Hematopoietic multipotent progenitor cell treated with erythropoietin and hydrocortisone succinate and interleukin-3 and kit ligand, for 4 days (in vitro differentiated cells): ENCODE measurements at regions not wholly inside any gene's neighbourhood (a gene's known extent, or its start where the extent isn't known, plus 50 kb on each side); places are given as distances from the start of the nearest gene placed in this dataset.

ENCODE experiments used
- DNase-seq: peaks from one replicate; pipeline ENCODE4 v3.0.0-alpha.2; 2015

DNA sequence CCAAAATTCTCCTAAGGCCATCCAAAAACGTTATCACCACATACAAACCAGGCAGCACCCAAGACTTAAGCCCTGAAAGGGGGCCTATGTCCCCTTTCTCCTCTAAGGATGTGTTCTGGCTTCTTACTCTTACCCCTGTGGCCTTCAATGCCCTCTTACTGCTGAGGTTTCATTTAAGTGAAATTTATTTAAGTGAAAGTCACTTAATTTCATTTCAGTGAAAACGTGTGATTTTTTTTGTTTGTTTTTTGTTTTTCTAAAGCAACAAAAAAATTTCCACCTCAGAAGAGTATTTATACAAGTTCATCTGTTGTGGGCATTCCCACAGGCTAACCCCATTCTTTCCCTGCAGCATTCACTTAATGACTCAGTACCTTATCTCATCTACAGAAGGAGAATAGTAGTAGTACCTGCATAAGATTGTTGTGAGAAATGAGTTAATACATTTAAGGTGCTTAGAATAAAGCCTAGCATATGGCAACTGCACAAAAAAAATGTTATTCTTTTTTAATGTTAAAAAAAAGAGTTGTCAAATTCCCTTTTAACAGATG is 220.6 kb downstream of the CHRM3 start:
- no peak for DNase-seq

DNA sequence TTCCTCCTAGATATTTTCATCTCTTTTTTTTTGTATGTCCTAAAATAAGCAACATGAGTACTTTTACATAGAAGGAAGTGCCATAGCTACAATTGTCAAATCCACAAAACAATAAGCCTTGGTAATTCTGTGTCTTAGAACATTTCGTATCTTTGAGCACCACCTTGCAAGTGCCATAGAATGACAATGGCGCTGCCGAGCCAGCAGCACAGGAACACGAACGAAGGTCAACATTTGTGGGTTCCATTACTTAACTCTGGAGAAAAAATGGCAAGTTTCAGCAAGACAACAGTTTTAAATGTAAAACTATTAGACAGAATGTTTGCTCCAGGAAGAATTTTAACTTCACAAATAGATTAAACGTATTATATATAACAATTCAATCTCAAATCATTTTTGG is 222.1 kb downstream of the CHRM3 start:
- no peak for DNase-seq

DNA sequence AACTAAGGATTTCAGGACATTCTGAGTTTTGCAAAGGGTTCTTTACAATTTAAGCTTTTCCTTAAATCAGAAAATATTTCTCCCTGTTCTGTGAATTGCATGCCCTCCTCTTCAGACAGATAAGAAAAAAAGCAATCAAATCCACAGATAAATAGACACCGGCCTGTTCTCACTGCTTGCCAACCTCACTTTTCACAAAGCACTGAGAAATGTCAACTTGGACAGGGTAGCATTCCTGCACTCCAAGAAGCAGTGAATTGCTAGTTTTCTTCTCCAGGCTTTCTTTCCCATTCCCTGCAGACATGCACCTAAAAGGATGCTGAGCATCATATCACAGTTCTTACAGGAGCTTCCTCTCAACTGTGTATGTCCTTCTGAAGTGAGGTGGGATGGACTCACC is 226.0 kb downstream of the CHRM3 start:
- no peak for DNase-seq

DNA sequence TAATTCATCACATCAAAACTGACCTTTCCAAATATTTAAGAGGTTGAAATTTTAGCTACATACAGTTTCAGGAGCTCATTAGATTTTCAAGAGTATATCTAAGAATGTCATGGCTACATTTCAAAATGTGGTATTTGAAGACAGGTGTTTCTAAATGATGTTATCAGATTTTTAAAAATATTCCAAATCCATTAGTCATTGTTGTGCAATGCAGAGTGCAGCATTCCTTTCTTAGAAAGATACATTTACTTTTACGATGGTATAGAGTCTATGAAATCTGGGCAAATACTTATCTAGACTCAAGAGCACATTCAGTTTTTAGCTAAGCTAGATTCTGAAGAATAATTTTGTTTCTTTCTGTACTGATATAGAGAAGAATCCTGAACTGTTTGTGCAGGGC is 230.3 kb downstream of the CHRM3 start:
- DNase-seq, result no peak

DNA sequence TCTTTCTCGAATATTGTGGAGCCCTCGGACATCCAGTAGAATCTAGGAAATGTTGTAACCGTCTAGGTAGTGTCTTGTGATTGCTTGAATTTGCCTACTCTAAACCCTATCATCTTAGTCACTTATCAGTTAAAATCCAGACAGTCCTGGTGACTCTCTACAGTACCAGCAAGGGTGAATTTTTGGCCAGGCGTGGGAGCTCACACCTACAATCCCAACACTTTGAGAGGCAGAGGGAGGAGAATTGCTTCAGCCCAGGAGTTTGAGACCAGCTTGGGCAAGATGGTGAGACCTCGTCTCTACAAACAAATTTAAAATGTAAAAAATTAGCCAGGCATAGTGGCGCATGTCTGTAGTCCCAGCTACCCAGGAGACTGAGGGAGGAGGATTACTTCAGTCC is 230.9 kb downstream of the CHRM3 start:
- DNase-seq, result no peak

DNA sequence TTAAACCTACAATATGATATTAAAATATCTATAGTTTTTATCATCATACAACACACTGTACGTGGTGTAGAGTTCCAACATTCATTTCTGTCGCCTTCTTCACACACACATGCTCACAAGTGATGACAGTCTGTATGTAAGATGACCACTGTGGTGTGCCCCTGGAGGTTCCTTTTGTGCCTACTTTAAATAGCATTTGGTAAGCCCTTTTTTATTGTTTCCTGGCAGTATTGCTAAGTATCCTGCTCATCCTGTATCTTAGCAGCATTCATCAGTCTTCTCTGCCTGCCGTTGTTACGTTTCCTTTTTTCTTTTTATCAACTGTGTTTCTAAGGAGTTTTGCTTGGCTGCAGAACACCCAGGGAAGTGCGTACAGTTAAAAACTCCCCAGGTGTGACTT is 231.4 kb downstream of the CHRM3 start:
- DNase-seq, result no peak

DNA sequence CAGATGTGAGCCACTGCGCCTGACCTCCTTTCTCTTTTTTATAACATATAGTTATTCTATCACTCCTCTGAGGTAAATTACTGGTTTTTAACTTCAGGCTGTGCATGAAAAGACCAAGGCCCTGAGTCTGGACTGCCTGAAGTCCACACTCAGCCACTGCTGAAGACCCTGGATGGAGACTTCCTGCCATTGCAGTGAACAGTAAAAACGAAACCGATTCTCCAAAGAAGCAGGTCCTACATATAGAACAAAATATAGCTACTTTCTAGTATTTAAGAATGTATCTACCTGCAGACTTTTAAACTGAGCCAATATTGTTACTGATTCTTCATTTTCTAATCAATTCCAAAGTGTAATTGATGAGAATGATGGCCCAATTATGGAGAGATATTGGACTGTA is 232.8 kb downstream of the CHRM3 start:
- no peak for DNase-seq

DNA sequence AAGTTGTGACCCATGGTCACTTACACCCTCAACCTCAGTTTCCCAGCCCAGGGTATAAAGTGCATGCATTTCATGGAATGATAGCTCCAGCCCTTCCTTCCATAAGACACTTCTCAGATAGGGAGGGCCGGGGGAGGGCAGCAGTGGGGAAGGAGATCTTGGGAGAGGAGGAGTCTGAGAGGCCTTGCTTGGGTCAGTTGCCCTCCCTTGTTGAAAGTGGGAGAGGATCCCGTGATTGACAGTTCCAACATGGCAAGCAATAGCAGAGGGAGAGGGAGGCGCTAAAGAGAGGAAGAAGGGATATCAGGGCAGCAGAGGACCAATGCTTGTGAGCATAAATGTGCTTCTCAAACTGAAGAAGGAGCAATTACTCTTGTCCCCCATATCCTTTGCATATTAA is 244.4 kb downstream of the CHRM3 start:
- DNase-seq, result no peak

DNA sequence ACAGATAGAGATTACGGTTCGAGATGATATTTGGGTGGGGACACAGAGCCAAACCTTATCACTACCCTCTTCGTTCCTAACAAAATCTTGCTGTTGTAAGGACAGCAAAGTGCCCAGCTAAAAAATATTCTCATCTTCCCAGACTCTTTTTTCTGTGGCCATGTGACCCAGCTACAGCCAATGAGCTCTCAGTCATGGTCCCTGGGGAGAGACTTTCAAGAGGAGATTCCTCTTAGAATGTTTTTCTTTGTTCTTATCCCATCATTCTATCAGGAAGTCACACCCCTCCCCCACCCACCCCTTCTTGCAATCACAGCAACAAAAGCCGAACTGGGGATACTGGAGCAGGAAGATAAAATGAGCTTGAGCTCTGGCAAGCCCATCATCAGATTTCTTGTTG is 247.1 kb downstream of the CHRM3 start:
- DNase-seq, result no peak

DNA sequence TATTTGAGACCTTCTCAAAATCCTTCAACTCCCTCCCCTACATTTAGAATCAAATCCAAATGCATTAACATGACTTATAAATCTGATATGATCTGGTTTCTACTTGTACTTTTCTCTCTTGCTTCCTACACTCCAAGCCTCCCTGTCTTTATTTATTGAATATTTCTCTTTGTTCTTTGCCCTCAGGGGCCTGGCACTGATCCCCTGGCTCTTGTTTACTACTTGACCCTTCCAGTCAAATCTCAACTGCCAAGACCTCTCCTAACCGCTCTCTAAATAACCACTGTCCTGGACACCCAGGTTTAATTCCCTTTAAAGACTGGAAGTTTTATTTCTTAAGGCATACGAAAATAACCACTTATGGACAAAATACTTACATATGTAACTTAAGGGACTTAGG is 248.9 kb downstream of the CHRM3 start:
- no peak for DNase-seq

DNA sequence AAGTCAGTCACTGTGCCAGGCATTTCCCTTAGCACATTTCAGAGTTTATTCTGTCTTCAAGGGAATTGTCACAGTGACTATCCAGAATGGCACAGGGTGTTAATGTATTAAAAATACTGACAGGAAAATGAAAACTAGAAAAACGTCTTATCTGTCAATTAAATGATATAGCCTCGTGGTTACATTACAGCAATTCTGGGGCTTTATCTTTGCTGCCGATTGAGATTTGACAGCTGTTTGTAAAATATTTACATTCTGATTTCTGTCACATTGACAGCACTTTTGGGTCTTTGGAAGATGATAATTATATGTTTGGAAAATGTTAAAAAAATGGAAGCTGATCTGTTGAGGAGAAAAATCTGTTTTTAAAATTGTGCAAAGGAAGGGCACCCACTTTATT is 250.0 kb downstream of the CHRM3 start:
- DNase-seq, result no peak

DNA sequence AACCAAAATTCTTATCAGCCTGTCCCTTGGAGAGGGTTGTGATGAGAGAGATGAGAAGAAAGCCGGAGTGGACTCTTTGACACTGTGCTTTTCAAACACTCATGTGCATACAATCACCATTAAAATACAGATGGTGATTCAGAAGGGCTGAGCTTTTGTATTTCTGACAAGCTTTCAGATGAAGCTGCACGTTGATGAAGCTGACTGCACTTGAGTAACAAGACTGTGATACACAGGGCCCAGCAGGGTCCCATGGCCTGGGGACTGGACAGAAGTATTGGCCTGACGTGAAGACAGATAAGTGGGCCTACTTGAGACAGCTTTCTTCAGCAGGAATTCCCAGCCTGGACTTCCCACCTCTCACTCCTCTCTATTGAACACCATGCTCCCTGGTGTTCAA is 258.2 kb downstream of the CHRM3 start:
- DNase-seq, result no peak

DNA sequence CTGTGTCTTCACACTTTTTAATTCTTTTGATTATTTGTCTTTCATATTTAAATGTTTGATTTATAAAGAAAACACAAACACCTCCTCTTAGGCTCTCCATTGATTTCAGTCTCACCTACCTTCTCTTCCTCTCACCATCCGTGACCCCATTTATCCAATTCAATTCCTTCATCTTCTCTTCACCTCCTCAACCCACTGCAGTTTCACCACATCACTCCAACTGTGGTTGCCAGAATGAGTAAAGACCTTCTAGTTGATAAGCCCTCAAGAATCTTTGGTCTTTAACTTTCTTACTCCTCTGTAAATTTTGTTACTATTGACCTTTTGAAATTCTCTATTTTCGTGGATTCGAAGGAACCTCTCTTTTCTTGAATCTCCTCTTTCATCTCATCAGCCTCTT is 260.7 kb downstream of the CHRM3 start:
- DNase-seq, result no peak

DNA sequence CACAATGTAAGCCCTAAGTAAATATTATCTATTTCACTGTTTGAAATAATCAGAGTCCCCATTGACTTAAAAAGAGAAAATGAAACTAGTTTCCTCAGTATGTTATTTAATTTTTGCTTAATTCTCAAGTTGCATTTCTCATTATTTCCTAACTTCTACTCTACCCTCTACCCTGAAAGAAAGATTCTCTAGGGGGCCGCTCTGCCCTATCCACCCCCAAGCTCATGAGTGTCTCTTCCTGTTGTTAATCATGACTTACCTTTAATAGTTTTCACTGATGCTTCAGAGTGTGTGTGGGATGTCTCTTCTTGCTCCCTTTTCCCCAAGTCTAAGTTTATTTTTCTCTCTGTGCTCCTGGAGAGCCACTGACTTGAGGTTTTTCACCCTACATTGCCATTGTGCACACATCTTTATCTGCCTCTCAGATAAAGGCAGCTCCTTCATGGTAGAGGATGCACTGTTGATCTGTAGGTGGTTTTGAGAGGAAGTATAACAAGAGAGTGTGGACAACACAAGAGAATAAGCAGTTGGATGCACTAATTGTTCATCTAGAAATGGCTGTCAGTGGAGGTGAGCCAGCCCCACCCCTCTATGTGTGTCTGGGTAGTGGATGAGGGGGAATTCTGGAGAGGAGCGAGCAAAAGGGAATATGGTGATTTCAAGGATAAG is 261.7 kb downstream of the CHRM3 start:
- DNase-seq, result no peak

DNA sequence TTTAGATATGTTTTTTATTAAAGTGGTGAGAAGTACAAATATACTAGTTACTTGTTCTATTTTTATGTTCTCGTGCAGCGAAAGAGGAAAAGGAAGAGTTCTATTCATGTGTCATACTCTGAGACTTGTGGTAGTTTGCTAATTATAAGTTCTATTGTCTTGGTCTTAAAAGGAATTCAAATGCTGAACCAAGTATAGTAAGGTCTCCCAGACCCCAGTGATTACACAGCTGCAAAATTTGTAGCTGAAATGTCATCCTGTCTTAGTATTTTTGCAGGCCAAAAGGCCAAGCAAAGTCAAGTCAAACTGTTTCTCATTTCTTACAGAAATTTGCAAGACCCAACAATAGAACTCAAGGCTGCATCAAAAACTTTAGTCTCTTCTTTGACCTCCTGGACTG is 268.7 kb downstream of the CHRM3 start:
- peak; percentile 21 for DNase-seq

DNA sequence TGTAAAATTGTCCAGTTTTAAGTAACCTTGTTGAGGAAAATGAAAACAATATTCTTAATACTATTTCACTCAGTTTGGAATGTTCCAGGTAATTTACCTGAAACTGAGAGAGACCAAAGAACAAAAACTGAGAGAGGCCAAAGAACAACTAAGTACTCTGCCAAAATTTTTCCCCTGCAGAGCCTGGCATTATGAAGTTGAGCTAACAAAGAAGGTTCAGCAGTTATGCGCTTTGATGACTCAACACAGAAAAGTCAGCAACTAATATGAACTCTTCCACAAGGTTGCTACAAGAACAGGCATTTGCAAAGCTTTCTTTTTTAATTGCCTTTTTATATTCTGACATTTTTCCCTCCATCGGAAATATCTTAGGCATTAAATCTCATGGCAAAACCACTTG is 270.9 kb downstream of the CHRM3 start:
- DNase-seq, result no peak

DNA sequence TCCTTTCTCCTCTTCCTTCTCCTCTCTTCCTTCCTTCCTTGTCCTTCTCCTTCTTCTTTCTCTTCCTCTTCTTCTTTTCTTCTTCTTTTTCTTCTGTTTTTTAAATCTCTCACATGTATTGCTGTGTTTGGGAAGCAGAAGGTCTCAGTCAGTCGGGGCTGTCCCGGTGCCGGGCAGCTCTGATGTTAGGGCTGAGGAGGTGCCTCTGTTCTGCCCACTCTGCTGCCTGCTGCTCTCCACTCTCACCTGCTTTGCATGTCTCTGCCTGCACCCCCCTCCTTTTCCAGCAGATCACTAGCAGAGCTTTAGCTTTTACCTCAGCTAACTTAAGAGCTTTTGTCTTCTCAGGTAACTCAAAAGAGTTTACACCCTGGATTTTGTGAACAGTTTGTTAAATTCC is 276.6 kb downstream of the CHRM3 start:
- DNase-seq, result no peak

DNA sequence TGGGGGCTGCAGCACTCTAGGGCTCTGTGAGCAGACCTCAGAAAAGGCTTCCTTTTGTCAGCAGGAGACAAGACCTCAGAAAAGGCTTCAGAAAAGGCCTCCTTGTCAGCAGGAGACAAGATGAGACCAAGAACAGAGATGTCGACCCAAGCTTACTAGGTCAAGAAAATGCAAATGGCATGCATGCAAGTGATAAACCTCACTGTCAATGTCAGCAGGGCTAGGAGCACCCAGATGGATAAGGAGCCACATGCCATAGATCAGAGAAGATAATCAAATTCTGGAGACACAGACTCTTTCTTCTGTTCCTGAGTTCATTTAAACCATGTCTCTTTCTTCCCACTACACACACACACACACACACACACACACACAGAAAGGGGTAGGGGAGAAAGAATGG is 285.9 kb downstream of the CHRM3 start:
- DNase-seq, result no peak

DNA sequence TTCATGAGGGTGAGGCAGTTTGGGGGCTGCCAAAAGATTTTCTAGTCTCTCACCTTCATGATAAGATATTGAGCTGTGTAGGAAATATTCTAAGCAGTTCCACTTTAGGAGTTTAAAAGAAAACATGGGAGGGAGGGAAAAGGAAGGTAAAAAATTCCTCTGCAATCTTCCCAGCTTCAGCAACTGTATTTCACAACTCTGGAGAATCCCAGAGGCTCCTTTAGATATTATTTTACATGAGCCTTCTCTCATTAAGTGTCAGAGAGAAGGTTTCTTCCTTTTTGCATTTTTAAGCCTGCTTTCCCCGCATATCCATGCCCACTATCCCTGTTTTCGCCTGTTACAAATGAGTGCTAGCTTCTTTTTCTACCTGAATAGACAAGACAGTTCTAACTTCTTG is 289.4 kb downstream of the CHRM3 start:
- no peak for DNase-seq

DNA sequence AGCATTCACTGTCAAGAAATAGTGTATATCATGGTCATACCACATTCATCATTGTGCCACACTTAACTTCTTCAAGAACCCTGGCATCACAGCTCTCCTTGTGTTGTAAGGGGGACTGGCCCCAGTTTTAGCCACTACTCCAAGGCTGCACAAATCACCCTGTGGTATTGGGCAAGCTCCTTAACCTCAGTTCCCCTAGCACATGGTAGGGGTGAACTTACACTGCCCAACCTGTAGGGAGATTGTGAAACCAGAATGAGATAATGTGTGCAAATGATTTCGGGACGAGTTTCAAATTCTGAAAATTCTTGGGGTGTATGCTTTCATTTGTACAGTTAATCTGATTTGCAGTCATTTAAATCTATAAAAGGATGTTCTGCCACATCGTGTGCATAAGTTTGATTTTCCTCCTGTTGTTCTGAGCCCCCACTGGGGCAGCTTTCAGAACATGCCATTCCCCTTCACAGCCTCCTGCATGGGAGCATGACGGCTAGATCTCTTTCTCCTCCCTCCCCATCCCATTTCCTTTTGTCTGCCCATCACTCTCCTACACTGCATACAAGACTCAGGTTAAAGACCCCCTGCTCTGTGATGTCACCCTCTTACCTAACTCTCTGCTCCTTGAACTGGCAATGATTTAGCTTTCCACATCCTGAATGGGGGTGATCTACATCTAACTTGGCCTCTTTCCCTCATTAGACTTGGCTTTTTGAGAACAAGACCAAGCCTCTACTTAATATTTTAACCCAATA is 290.3 kb downstream of the CHRM3 start:
- DNase-seq, result peak; percentile 69

DNA sequence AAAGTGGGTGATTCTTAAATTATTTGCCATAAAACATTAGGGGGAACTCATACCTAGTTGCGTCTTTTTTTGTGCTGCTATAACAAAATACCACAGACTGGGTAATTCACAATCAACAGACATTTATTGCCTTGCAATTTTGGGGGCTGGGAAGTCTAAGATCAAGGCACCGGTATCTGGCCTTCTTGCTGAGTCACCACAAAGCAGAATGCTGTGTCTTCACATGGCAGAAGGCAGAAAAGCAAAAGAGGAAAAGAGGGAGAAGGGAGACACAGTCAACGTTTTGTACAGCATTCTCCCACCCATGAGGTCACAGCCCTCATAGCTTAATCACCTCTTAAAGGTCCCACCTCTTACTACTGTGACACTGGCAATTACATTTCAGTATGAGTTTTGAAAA is 291.0 kb downstream of the CHRM3 start:
- DNase-seq, result peak; percentile 59

DNA sequence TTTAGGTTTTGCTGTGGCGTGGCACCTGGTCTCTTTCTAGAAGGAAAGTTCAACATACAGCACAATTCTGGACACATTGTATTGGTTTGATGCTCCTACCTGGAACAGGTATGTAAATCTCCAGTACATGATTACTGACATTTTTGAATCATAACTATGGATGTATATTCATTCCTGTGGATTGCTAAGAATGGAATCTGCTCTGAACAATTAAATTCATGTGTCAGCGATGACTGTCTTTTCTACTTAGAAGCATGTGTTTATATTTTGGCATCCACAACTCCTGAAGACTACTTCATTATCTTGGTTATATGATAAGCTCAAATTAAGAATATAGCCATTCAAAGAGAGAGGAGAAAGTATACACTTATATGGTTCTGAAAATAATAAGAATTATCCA is 291.8 kb downstream of the CHRM3 start:
- no peak for DNase-seq

DNA sequence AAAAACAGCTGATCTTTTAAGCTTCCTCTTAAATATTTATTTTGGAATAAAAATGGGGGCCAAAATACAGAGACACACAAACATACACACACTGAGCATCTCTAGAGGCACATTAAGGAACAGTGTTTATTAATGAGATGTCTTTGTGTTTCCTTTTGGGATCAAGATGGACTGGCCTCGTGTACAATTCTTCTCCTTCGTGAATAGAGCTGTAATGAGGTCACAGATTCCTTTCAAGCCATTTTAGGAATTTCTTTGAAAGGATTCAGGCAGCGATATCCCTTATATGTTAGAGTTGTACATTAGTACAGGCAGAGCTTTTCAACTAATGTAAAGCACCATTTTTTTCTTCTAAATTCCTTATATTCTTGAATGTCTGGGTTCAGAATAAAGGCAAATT is 295.7 kb downstream of the CHRM3 start:
- no peak for DNase-seq

DNA sequence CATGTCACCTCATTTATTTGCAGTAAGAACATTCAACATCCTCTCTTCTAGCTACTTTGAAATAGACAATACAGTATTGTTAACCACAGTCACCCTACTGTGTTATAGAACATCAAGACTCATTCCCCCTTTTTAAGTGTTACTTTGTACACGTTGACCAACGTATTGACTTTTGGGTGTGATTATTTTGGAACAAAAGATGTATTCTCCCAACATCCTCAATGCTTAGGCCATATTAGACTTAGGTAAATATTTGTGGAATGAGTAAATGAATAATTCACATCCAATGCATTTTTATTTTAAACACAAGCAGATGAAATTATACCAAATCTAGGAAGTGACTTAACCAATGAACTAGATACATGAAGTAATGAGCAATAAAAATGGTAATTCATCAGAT is 296.6 kb downstream of the CHRM3 start:
- no peak for DNase-seq

DNA sequence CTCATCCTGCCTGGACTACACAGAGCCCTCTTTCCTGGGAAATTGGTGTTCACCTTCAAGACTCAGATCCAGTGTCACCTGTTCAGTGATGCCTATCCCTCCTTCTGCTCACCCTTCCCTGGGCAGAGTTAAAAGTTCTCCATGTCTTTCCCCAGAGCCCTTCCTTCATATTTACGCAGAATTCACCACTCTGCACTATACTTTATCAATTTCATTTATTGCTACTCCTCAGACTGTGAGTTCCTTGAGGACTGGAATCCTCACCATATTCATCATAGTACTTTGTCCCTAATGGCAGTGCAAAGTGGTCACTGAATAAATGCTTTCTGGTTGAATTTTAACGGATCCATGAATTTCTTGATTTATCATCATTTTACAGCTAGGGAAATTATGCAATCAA is 300.0 kb downstream of the CHRM3 start:
- no peak for DNase-seq
